Panc1 (cell line): ENCODE measurements at regions not wholly inside any gene's neighbourhood (a gene's known extent, or its start where the extent isn't known, plus 50 kb on each side); places are given as distances from the start of the nearest gene placed in this dataset.

ENCODE experiments used
- ATAC-seq: fragments of 200-7000 bp; cut with Tn5 transposase; 2 replicates; pipeline ENCODE4 v1.9.1; 2020; ENCODE audit warnings: mild to moderate bottlenecking, moderate library complexity
- BruUV-seq: library from RNA; stranded (reverse); fragments of 400-500 nt; replicated peaks from 2 replicates; lab custom pipeline; 2021; lab: Mats Ljungman, UMichigan
- CTCF ChIA-PET: fragments of 300-600 bp; sonication (Branson Sonifier 250); formaldehyde crosslinking; loops from one replicate; lab custom pipeline; 2022; ENCODE audit warnings: antibody characterized with exemption; lab: Charles Lee
- POLR2A ChIA-PET: fragments of 300-600 bp; sonication (Branson Sonifier 250); formaldehyde crosslinking; loops from one replicate; lab custom pipeline; 2022; ENCODE audit warnings: antibody characterized with exemption; lab: Charles Lee
- DNase-seq: peaks from one replicate; pipeline ENCODE4 v3.0.0-alpha.2; 2010; ENCODE audit warnings: low read depth, low spot score
- H3K27ac ChIP-seq: 2 replicates; pipeline ENCODE4 v1.5.1; 2011; ENCODE audit warnings: mild to moderate bottlenecking, low read length, inconsistent platforms
- H3K27me3 ChIP-seq: fragments of 200-500 bp; sonication (Bioruptor generic); 2 replicates; pipeline ENCODE4 v1.6.0; 2014; ENCODE audit warnings: low read length, inconsistent platforms; ENCODE audit not compliant: control insufficient read depth, insufficient read depth
- H3K36me3 ChIP-seq: fragments of 200-500 bp; sonication (Bioruptor generic); 2 replicates; pipeline ENCODE4 v1.5.1; 2014; ENCODE audit warnings: inconsistent platforms, mild to moderate bottlenecking, low read length, moderate library complexity; ENCODE audit not compliant: control insufficient read depth, insufficient read depth
- H3K4me1 ChIP-seq: 2 replicates; pipeline ENCODE4 v1.5.1; 2011; ENCODE audit warnings: inconsistent platforms, mild to moderate bottlenecking, low read length, moderate library complexity; ENCODE audit not compliant: control insufficient read depth, insufficient read depth
- H3K4me3 ChIP-seq, 2 experiments: 2 replicates each; pipeline ENCODE4 v1.5.1; 2011 to 2012; ENCODE audit warnings: low read depth in 2 of 2, low read length in 2 of 2, mild to moderate bottlenecking in 2 of 2, inconsistent platforms in 1 of 2, moderate library complexity in 1 of 2
- H3K9me3 ChIP-seq: fragments of 200-500 bp; sonication (Bioruptor generic); 2 replicates; pipeline ENCODE4 v1.5.1; 2014; ENCODE audit warnings: low read depth, mild to moderate bottlenecking, inconsistent platforms, low read length, moderate library complexity; ENCODE audit not compliant: control insufficient read depth, insufficient read depth
- CTCF ChIP-seq: fragments of 450-650 bp; IDR thresholded peaks from 2 replicates; pipeline ENCODE4 v1.5.1; 2017; ENCODE audit warnings: mild to moderate bottlenecking
- POLR2AphosphoS5 ChIP-seq: IDR thresholded peaks from 2 replicates; pipeline ENCODE4 v1.6.1; 2012; ENCODE audit warnings: mild to moderate bottlenecking, low read depth, low read length, moderate library complexity
- REST ChIP-seq, 2 experiments: IDR thresholded peaks; 2 replicates each; pipeline ENCODE4 v1.6.1; 2011 to 2012; ENCODE audit warnings: low read depth in 2 of 2, control low read depth in 1 of 2, low read length in 1 of 2, mild to moderate bottlenecking in 1 of 2, moderate library complexity in 1 of 2; ENCODE audit not compliant: insufficient read depth in 1 of 2
- SIN3A ChIP-seq: IDR thresholded peaks from 2 replicates; pipeline ENCODE4 v1.6.1; 2012; ENCODE audit warnings: low read depth, mild to moderate bottlenecking, low read length, moderate library complexity, borderline replicate concordance; ENCODE audit not compliant: insufficient read depth
- TCF7L2 ChIP-seq: IDR thresholded peaks from 2 replicates; pipeline ENCODE4 v1.6.1; 2011; ENCODE audit warnings: mild to moderate bottlenecking, low read depth, low read length, inconsistent platforms
- in situ Hi-C: cut with HindIII; loops from 2 replicates; pipeline ENCODE4 v1.10.0; 2016; ENCODE audit warnings: low sequenced_read_pairs, low pct_unique_long_range_greater_than_20kb
- intact Hi-C: fragments of 100-400 bp; cut with micrococcal nuclease; formaldehyde crosslinking; loops from one replicate; pipeline ENCODE4 v1.10.0; 2022; ENCODE audit not compliant: unreplicated experiment

GRCh38 chr2:4098137-4098536 is 394.8 kb downstream of the DCDC2C start:
- Histone ChIP-seq H3K36me3 (no peaks in the 10 kb centered on the region), H3K27ac (no peak overlapping the region), H3K4me1 (no peaks in the 10 kb centered on the region), H3K4me3 (no peak overlapping the region), H3K27me3 (no peaks in the 10 kb centered on the region), H3K9me3 (no peaks in the 10 kb centered on the region)
- intact Hi-C loops (no loop called here), in situ Hi-C loops (no loop called here)
- no peak for TF ChIP-seq REST (IDR thresholded peaks at IDR 0.05; ENCODE audit: insufficient read depth in 1 of 2, low read depth in 2 of 2, low read length in 1 of 2)
- TF ChIP-seq CTCF, result no peak
- no peak for TF ChIP-seq POLR2AphosphoS5
- no peak for TF ChIP-seq SIN3A
- TF ChIP-seq TCF7L2, result no peak
- ChIA-PET POLR2A (no interaction called here), CTCF (no interaction called here)
- DNase-seq (no peak), ATAC-seq (no peak)
- no TSS peak for BruUV-seq

GRCh38 chr2:4101936-4102335 is 398.6 kb downstream of the DCDC2C start:
- TF ChIP-seq TCF7L2 (no peak), REST (IDR thresholded peaks at IDR 0.05; ENCODE audit: insufficient read depth in 1 of 2, low read depth in 2 of 2, low read length in 1 of 2) (no peak), POLR2AphosphoS5 (no peak), SIN3A (no peak), CTCF (no peak)
- Histone ChIP-seq H3K4me3 (no peak overlapping the region), H3K27me3 (no peaks in the 10 kb centered on the region), H3K4me1 (no peaks in the 10 kb centered on the region), H3K36me3 (no peaks in the 10 kb centered on the region), H3K9me3 (no peaks in the 10 kb centered on the region), H3K27ac (no peak overlapping the region)
- in situ Hi-C loops (no loop called here), intact Hi-C loops (no loop called here)
- ChIA-PET CTCF (no interaction called here), POLR2A (no interaction called here)
- DNase-seq (no peak), ATAC-seq (no peak)
- BruUV-seq, result no TSS peak
